ENCODE measurements at regions not wholly inside any gene's neighbourhood (a gene's known extent, or its start where the extent isn't known, plus 50 kb on each side); places are given as distances from the start of the nearest gene placed in this dataset.

GRCh38 chr3:89580859-89581258 is 473.4 kb downstream of the EPHA3 start:
- no peak for TF ChIP-seq CTCF (conservative IDR thresholded peaks at IDR 0.05)
- no peak for TF ChIP-seq EZH2 (IDR thresholded peaks at IDR 0.05; ENCODE audit: low read depth)
